ENCODE measurements at regions not wholly inside any gene's neighbourhood (a gene's known extent, or its start where the extent isn't known, plus 50 kb on each side); places are given as distances from the start of the nearest gene placed in this dataset.

- DNase-seq = no peak
These were observed 1199.3 kb downstream of the PCDH17 start for GRCh38 chr13:58830841-58831240.

- DNase-seq = no peak
These were observed 1207.1 kb downstream of the PCDH17 start for GRCh38 chr13:58838615-58839014.

DNA sequence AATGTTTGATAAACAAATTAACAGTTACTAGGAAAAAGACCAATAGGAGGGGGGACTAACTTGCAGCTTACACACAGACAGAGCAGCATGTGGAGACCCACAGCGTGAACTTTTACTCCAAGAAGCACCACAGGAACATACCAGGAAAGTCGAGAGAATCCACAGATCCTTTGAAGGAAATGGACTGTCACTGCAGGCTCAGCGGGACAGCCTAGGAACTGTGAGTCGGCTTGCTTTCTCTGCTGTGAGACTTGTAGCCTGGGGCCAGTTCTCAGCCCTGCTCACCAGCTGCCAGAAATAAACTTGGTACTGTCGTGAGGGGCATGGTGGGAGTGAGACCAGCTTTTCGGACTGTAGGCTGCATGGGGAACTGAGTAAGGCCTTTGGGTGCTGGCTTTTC, 1211.5 kb downstream of the PCDH17 start:
- no peak for DNase-seq

DNA sequence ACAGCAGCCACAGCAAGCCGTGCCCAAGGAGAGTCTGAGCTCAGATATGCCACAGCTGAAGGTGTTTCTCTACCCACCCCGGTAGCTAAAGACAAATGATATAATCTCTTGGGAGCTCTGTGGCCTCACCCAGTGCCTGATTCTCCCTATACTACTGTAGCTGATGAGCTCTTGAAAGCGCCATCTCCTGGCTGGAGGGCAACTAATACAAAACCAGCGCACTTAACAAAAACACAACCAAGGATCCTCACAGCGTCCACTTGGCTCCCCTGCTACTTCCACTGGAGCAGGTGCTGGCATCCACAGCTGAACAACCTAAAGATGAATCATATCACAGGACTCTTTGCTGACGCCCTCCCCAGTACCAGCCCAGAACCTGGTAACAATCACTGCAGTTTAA, 1212.0 kb downstream of the PCDH17 start:
- no peak for DNase-seq

- no peak for DNase-seq
These were observed 1218.6 kb downstream of the PCDH17 start for GRCh38 chr13:58850161-58850560.

DNA sequence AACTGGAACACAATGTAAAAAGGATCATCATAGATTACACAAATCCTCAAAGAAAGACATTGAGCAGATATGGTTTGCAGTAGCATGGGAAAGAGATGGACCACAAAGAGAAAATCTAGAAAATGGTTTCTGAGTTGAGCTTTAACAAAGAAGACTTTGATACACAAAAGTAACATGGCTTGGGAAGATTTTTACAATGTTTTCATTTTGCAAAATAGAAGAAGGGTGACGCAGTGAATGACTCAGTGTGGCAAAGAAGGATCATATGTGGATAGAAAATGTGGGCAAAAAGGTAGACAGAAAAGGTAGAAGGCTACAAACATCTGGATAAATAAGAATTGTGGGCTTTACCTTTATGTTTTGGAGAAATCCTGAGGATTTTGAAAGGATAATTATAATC, 1220.5 kb downstream of the PCDH17 start:
- no peak for DNase-seq

DNA sequence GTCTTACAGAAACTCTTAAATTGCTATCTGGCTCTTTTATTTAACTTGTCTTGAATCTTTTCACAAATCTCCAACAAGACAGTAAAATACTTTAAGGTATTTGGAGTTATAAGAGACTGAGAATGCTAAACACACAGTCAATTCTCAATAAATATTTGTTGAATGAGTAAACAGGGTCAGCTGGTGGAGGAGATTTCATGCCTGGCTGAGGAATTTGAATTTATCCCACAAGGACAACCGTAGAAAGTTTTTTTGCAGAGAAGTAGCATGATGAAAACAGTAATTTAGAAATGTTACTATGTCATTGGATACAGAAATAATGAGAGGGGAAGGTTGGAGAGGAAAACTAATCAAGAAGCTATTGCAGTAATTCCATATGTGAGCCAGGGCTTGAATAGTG, 1223.7 kb downstream of the PCDH17 start:
- DNase-seq = no peak

DNA sequence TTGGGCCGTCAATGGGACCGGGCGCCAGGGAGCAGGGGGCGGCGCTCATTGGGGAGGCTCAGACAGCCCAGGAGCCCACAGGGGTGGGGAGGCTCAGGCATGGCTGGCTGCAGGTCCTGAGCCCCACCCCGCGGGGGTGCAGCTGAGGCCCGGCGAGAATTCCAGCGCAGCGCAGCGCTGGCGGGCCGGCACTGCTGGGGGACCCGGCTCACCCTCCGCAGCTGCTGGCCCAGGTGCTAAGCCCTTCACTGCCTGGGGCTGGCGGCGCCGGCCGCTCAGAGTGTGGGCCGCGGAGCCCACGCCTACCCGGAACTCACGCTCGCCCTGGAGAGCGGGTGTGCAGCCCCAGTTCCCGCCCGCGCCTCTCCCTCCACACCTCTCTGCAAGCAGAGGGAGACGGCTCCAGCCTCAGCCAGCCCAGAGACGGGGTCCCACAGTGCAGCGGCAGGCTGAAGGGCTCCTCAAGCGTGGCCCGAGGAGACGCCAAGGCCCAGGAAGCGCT, 1227.4 kb downstream of the PCDH17 start:
- DNase-seq = no peak

DNA sequence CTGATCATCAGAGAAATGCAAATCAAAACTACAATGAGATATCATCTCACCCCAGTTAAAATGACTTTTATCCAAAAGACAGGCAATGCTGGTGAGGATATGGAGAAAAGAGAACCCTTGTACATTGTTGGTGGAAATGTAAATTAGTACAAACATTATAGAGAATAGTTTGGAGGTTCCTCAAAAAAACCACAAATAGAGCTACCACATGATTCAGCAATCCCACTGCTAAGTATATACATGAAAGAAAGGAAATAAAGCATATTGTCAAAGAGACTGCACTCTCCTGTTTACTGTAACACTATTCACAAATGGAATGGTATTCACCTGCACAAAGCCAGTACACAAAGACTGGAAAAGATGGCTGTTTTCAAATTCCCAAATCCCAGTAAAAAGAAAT, 1233.7 kb downstream of the PCDH17 start:
- no peak for DNase-seq

DNA sequence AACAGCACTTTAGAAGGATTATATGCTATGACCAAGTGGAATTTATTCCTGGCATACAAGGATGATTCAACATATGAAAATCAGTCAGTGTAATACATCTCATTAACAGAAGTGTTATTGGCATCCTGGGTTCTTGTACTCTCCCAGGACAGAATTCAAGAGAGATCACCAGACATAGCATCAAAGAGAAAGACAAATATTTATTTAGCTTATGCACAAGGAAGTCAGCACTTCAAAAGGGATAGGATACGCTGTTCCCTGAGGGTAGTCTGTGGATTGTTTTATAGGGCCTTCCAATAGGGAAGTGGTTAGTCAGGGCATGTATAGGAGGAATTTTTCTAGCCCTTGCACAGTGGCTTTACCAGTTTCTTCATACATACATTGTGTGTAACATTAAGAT, 1238.0 kb downstream of the PCDH17 start:
- DNase-seq = peak; percentile 32

DNA sequence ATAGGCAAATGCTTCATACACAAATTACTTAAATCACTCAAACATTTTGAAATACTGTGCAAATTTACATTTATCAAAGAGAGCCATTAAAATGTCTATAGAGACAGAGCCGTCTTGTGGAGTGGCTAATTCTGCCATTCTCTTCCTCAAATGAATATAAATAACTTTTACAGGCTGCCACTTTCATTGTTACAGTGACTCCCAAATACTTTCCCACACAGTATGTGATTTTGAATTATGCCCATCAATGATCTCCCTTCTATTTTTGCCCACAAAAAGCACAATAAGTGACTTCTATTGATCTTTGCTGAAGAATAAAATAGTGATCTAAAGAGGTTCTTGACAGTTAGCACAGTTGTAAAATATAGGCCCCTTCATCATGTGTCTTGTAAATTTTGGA, 1244.9 kb downstream of the PCDH17 start:
- no peak for DNase-seq

GRCh38 chr13:58879114-58879513, 1247.6 kb downstream of the PCDH17 start:
- no peak for DNase-seq

- no peak for DNase-seq
These were observed 1251.0 kb downstream of the PCDH17 start for GRCh38 chr13:58882516-58882915.

DNA sequence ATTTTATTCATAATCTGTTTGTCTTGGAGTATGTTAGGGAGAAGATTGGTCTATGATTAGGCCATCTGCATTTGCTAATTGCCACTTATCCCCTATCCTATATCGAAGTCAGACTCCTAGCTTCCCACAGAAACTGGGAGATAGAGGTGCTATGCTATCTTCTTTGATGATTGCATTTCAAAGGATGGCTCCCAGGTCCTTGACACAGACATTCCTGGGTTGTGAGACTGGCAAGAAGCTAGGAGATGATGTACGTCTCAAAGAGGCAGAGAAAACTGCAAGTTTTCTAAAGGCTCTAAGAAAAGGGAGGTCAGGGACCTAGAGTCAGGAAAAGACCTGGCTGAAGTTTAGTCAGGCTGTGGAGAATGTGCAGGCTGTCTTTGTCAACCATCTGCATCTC, 1251.9 kb downstream of the PCDH17 start:
- DNase-seq = no peak

DNA sequence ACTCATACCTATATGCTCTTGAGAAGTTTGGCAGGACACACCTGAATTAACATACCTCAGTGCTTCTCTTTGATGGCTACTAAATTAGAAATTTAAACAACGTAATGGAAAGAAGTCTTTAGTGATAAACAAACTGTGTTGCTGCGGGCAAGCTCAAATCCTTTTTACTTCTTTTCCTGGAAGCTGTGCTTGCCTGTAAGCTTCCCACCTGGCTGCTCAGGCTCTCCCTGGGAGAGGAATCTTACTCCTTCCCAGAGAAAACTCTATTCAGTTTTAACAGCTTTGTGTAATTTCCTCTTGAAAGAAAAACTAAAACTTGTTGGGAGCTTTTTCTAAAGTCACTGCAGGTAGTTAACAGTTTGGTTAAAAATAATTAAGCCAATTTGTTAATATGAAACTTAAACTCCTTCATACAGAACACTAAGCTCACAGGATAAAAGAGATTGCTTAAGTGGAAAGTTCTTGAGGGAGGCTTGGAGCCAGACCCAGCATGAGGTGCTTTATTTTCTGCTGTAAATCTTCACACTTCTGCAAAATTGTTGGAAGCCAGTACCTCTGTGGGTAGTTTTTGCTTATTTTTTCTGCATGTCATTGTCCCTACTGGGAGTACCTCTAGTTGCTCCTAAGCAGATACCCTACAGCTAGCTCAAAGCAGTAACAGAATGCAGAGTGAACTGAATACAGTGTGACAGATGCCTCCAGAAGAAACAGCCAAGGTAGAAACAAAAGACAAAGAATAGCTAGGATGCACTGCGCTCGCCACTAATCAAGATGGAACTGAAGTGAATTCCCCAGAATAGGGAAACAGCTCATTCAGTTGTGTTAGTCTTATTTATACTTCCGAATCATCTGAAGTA, 1253.0 kb downstream of the PCDH17 start:
- DNase-seq = no peak

DNA sequence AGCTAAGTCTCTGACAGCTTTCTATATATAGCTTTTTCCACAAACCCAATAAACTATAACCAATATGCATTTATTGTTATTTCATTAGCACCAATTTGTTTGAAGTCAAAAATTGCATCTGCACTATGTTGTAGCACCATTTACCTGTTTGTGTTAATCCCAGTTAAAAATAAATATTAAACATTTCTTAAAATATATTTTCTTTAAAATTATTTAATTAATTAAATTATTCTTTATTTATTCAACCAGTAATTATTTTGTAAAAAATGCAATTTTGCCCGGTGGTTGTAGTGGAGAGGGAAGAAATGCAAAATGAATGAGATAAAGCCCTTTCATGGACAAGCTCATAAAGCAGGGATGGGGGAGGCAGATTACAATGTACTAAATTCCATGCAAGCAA, 1257.9 kb downstream of the PCDH17 start:
- no peak for DNase-seq

DNA sequence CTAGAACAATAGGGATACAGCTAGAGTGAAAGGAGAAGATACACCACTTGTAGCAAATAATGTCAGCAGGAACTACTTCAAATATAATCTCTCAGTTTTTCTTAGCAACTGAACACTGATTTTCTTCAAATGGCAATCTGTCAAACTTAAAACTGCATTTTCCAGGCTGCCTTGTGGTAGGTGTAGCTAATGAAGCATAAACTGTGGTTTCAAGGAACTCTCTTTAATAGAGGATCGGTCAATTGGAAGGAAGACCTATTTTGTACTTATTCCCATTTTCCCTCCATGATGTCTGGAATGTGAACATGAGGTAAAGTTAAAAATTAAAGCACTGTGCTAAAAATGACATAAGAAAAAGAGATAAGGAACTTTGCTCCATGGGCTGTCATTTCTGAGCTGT, 1261.9 kb downstream of the PCDH17 start:
- no peak for DNase-seq

GRCh38 chr13:58906329-58907007, 1257.3 kb downstream of the DIAPH3 start:
- DNase-seq = no peak

GRCh38 chr13:58907347-58907746, 1256.4 kb downstream of the DIAPH3 start:
- DNase-seq = no peak

- no peak for DNase-seq
These were observed 1255.6 kb downstream of the DIAPH3 start for GRCh38 chr13:58908019-58908679.

- DNase-seq = no peak
These were observed 1244.2 kb downstream of the DIAPH3 start for GRCh38 chr13:58919551-58919950.

- no peak for DNase-seq
These were observed 1242.6 kb downstream of the DIAPH3 start for GRCh38 chr13:58921129-58921528.

DNA sequence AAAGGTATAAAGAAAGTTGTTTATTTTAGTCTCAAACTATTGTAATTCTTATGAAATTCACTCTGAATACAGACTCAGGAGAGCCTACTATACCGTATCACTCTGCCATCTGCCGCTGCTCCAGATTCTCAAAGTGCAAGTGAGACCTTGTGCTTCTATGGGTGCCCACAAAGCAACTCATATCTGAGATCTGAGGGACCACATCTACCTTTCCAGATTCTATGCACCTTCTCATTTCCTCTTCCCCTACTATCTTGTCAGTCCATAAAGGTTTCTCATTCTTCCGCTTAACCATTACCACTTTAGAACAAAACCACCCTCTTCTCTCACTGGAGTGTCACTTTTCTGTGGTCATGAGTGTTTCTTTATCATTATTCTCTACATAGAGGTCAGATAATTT, 1236.9 kb downstream of the DIAPH3 start:
- no peak for DNase-seq

- no peak for DNase-seq
These were observed 1230.3 kb downstream of the DIAPH3 start for GRCh38 chr13:58933475-58933874.

Data from NCI-H345 (cell line).